Glomerular visceral epithelial cell (primary cell): ENCODE measurements at regions not wholly inside any gene's neighbourhood (a gene's known extent, or its start where the extent isn't known, plus 50 kb on each side); places are given as distances from the start of the nearest gene placed in this dataset.

Experiments used
- DNase-seq: peaks from one replicate; pipeline ENCODE4 v3.0.0-alpha.2; 2016; ENCODE audit errors: extremely low spot score

- peak; percentile 63 for DNase-seq
These were observed 1030.9 kb downstream of the FSTL5 start for GRCh38 chr4:161132715-161133425.

DNA sequence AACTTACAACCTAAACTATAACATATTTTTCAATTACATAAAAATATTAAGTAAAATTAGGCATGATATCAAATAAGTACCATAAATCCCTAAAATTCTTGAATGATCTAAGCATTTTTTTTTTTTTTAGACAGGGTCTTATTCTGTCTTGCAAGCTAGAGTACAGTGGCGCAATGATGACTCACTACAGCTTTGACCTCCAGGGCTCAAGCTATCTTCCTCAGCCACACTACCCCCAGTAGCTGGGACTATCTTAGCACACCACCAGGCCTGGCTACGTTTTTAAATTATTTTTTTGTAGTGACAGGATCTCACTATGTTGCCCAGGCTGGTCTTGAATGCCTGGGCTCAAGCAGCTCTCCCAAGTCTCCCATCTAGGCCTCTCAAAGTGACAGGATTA lies 1042.3 kb downstream of the FSTL5 start:
- peak; percentile 20 for DNase-seq

GRCh38 chr4:161101881-161102280 lies 1061.9 kb downstream of the FSTL5 start:
- no peak for DNase-seq

DNA sequence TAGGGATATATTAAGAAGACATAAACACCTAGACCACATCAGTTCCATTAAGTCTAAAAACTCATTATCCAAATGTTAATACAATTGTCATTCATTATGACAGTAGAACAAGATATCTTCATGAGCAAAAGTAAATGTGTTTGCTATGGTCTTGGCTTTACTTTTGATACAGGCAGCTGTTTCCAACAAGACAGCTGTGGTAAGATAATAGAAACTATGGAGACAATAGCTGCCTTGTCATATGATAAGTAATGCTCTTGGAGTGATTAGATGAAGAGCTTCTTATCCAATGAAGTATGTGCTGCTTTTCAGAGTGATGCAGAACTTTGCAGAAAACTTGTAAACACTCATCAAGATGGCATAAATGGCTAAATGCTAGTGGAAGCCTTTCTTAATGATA lies 1066.0 kb downstream of the FSTL5 start:
- no peak for DNase-seq

DNA sequence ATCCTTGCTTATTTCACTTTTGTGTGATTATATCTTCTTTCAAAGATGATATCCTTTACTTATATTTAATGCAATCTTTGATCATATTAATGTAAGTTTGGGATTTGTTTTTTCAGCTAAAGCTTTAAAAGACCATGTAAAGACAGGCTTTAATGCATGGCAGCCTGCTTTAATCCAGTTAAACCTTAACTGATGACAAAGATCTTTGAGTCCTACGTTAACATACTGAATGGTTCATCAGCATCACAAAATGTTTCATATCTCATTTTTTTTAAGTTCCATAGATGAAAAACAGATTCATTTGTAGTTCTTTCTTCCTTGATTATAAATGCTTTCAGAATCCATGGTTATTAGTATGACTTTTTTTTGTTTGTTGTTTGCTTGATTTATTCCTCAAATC lies 1102.8 kb downstream of the FSTL5 start:
- no peak for DNase-seq
